WTC11 (cell line): ENCODE measurements at regions not wholly inside any gene's neighbourhood (a gene's known extent, or its start where the extent isn't known, plus 50 kb on each side); places are given as distances from the start of the nearest gene placed in this dataset.

ENCODE experiments used
- JUN ChIP-seq: sonication (generic); formaldehyde crosslinking; IDR thresholded peaks from 2 replicates; pipeline ENCODE4 v1.8.0; 2023; ENCODE audit warnings: mild to moderate bottlenecking, missing genetic modification reagents
- NFYB ChIP-seq: sonication (generic); formaldehyde crosslinking; conservative IDR thresholded peaks from 2 replicates; pipeline ENCODE4 v1.8.0; 2022; ENCODE audit warnings: low read depth, missing genetic modification reagents
- ZNF512 ChIP-seq: sonication (generic); formaldehyde crosslinking; IDR thresholded peaks from 2 replicates; pipeline ENCODE4 v1.8.1; 2022; ENCODE audit warnings: missing genetic modification reagents, borderline replicate concordance
- TF ChIP-seq, protein P1 (sequence below): fragments of 200-600 bp; IDR thresholded peaks from 2 replicates; pipeline ENCODE4 v1.8.0; 2022; ENCODE audit warnings: antibody characterized with exemption

- TF ChIP-seq NFYB (CRISPR knock-in tag) (no peak), JUN (CRISPR knock-in tag) (no peak), ZNF512 (CRISPR knock-in tag) (no peak)
- TF ChIP-seq, protein P1, sequence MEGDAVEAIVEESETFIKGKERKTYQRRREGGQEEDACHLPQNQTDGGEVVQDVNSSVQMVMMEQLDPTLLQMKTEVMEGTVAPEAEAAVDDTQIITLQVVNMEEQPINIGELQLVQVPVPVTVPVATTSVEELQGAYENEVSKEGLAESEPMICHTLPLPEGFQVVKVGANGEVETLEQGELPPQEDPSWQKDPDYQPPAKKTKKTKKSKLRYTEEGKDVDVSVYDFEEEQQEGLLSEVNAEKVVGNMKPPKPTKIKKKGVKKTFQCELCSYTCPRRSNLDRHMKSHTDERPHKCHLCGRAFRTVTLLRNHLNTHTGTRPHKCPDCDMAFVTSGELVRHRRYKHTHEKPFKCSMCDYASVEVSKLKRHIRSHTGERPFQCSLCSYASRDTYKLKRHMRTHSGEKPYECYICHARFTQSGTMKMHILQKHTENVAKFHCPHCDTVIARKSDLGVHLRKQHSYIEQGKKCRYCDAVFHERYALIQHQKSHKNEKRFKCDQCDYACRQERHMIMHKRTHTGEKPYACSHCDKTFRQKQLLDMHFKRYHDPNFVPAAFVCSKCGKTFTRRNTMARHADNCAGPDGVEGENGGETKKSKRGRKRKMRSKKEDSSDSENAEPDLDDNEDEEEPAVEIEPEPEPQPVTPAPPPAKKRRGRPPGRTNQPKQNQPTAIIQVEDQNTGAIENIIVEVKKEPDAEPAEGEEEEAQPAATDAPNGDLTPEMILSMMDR, result no peak
These were observed 179.8 kb downstream of the ENC1 start for GRCh38 chr5:74460694-74461093.
